GM18873 (cell line): ENCODE measurements at regions not wholly inside any gene's neighbourhood (a gene's known extent, or its start where the extent isn't known, plus 50 kb on each side); places are given as distances from the start of the nearest gene placed in this dataset.
"Not testable (repeated sequence)": the region's sequence is repeated elsewhere in the genome, so short reads cannot be mapped to it uniquely, and the experiment has no call there.

Experiments used
- ATAC-seq: cut with Tn5 transposase; IDR thresholded peaks from one replicate; pipeline ENCODE4 v1.9.1; 2021; ENCODE audit warnings: mild to moderate bottlenecking, moderate library complexity, moderate number of reproducible peaks; ENCODE audit not compliant: unreplicated experiment, low FRiP score

DNA sequence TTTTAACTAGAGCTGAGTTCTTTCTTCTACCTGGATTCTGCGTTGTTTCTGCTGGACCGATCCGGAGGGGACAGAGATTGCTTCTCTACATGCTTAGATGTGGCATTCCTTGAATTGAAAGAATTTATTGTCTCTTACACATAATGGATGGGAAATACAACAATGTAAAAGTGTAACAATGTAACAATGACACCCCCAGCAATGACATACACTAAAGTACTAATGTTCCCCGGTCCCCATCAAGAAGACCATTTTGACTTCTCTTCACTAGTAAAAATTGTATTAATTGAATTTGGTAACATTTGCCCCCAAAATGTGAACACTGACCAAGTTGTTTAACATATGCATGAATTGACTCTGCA, 760.2 kb downstream of the TAF11L14 start:
- no peak for ATAC-seq

DNA sequence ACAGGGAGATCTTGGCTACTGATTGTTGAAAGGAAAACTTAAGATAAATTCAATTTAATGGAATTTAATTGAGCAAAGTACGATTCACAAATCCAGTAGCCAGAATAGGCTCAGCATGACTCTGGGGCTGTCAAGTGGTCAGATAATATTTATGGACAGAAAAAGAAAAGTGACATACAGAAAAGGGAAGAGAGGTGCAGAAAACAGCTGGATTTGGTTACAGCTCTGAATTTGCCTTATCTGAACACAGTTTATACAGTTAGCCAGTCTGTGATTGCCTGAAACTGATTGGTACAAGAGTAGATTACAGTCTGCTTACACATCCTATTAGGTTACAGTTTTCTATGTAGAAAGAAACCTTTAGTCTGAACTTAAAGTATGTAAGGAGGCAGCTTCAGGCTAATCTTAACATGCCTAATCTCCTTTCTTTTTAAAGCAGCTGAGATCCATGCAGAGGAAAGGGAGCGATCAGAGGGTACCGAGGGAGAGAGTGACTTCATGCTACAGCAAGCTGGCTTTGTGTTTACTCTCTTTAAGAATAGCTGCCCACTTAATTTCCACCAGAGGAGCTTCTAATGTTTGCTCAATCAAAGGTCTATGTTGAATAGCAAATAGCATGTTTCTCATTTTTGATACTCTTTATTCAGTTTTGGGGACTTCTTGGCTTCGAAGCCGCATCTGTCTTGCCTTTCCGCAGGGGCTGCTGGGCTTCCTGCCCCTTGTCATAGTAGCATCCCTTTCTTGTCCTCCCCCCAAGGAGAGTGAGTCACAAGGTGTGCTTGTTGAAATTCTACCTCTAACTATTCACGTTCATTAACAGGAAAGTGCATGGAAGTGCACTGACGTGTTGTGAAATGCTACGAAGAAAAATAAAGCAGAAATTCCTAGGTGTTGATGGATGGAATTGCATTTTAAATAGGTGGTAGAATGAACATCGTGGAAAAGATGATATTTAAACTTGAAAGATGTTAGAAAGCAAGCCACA, 761.2 kb downstream of the TAF11L14 start:
- no peak for ATAC-seq

DNA sequence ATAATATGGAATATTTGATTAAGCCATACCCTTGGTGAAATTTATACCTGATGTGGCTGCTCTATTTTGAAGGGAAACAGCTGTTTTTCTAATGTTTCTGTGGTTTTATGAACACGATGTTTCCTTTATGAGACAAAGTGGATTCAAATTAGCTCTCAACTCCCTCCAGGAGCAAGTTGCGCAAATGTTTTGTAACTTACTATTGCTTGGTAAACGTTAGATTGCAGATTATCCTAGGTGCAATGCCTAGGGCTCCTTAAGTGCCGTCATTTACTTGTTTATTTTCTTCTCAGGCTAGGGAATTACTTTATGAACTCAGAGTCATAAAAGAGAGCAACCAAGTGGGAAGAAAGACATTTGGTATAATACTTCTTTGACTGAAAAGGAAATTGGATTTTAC, 763.1 kb downstream of the TAF11L14 start:
- ATAC-seq: no peak

DNA sequence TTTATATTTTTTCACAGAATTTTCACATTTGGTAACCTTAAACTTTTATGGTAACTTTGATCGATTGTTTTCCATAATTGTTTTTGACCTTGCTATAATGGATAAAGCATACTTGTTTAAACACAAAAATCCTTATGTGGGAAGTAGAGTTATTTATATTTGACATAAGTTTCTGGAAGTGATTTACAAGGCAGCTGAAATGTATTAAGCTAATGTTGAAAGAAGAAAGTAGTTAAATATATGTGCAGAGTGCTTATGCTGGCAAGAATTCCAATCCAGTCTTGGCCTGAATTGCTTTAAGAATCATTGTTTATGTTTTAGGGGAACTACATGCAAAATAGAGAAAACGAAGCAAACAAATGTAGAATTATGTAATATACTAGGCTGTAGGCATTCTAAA, 763.6 kb downstream of the TAF11L14 start:
- ATAC-seq: no peak

DNA sequence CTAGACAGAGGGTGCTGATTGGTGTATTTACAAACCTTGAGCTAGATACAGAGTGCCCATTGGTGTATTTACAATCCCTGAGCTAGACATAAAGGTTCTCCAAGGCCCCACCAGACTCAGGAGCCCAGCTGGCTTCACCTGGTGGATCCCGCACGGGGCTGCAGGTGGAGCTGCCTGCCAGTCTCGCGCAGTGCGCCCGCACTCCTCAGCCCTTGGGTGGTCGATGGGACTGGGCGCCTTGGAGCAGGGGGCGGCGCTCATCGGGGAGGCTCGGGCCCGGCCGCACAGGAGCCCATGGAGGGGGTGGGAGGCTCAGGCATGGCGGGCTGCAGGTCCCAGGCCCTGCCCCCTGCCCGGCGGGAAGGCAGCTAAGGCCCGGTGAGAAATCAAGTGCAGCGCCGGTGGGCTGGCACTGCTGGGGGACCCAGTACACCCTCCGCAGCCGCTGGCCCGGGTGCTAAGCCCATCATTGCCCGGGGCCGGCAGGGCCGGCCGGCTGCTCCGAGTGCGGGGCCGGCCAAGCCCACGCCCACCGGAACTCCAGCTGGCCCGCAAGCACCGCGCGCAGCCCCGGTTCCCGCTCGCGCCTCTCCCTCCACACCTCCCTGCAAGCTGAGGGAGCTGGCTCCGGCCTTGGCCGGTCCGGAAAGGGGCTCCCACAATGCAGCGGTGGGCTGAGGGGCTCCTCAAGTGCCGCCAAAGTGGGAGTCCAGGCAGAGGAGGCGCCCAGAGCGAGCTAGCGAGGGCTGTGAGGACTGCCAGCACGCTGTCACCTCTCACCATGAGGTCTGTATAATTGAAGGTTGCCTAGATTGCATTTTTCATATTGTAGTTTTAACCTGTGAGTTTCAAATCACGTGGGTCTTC, 765.4 kb downstream of the TAF11L14 start:
- not testable (repeated sequence) for ATAC-seq

DNA sequence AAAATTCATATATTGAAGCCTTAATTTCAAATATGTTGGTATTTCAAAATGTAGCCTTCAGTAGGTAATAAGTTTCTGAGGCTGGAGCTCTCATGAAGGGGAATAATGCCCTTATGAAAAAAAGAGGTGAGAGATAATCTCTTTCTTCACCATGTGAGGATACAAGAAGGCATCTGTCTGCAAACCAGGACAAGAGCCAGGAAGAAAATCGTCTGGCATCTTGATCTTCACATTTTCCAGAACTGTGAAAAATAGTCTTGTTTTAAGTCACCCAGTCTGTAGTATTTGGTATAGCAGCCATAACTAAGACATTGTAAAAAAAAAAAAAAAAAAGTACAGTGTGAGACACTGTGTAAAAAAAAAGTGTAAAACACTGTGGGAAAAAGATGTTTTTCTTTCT, 768.9 kb downstream of the TAF11L14 start:
- ATAC-seq: no peak

DNA sequence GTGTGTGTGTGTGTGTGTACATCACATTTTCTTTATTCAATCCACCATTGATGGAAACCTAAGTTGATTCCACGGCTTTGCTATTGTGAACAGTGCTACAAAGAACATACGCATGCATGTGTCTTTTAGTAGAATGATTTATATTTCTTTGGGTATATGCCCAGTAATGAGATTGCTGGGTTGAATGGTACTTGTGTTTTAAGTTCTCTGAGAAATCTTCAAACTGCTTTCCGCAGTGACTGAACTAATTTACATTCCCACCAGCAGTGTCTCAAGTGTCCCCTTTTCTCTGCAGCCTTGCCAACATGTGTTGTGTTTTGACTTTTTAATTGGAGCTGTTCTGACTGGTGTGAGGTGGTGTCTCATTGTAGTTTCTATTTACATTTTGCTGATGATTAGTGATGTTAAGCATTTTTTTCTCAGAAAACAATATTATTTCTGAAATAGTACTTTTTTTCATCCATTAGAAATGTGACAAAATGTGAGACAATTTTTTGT, 769.7 kb downstream of the TAF11L14 start:
- no peak for ATAC-seq

DNA sequence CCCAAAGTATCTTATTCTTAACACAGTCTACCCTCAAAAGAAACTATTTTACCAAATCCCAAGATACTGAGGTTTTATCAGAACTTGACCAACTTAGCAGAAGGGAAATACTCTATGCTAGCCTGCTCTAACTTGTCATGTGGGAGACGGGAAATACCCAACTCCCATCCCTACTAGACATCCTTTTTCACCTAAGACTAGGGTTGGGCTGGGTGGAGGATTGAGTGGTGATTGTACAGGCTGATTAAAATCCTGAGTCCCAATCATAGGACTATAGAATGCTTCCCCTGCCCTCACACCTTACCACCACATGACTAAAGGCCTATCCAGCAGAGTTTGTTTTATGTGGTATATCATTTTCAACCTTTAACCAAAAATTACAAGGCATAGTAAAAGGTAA, 786.5 kb downstream of the TAF11L14 start:
- ATAC-seq: no peak

DNA sequence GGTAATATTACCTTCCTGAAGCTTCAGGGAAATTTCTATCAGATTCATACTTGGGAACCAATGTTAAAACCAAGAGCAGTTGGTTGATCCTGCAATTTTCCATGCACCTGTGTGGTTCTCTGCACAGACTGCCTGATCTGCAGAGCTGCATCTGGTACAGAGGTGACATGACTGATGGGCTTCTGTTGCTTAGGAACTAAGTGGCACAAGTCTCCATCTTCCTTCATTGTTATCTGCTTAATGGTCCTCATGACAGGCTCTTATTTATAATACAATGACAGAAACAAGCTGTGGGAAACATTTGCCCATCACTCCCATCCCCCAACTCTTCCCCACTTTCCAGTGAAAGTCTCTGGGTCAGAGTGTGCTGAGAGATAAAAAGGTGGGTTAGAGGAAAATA, 799.1 kb downstream of the TAF11L14 start:
- ATAC-seq: no peak

DNA sequence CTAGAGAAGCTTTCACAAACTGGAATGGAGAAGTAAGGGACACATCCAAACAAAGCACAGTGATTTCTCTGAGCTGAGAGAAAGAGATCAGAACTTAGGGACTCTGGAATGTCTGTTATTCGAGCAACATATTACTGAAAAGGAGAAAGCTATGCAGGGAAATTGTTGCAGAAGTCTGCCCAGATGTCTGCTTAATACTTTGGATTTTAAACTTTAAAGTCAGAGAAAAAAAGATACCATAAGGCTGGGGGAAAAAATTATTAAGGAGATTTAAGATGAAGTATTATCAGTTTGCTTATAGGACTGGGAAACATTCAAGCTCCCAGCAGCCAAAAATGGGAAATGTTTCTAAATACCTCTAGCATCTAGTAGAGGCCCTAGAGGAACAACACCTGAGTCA, 803.9 kb downstream of the TAF11L14 start:
- no peak for ATAC-seq

DNA sequence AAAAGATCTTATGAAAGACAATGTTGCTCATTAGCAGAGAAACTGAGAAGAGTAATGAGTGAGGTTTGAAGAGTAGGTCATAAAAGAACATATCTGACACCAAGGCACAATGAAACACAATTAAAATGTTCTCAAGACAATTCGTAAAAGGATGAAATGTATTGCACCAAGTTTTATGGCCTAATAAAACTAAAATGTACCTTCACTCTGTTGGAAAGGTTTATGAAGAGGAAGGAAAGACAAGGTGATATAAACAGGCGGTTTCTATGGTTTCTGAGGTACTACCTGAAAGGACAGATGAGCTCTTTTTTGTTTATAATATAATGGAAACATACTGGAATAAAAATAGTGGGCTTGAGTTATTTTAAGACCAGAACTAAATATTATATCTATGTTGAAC, 821.3 kb downstream of the TAF11L14 start:
- ATAC-seq: no peak

DNA sequence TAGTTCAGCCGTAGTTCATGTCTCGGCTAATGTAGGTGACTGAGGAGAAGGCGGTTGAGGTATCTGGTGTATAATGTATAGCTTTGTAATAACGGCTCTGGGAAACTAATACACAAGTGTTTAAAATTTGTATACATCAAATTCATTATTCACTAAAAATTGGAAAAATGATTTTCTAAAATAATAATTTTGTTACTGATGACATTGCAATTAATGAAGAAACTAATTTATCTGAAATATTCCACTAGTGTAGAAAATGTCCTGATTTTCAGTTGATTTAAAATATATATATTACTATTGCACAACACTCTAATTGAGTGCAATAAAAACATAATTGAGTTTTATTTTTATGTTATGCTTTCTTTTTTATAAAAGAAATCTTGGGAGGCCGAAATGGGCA, 823.0 kb downstream of the TAF11L14 start:
- ATAC-seq: no peak

DNA sequence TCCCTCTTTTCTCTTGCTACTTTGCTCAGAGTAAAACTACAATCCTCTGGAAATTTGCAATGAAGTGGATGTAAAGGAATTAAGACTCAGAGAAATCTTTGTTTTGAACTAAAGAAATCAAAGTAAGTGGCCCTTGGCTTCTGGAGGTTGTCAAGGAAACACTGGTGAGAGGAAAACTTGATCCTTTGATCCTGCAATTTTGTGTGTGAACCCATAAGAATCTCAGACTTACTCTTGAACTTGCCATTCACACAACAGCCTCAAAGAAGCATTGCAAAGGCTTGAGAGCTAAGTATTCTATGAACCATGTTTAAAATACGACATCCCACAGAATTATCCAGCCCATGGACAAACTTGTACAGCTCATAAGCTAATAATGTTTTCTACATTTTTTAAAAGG, 827.5 kb downstream of the TAF11L14 start:
- no peak for ATAC-seq

DNA sequence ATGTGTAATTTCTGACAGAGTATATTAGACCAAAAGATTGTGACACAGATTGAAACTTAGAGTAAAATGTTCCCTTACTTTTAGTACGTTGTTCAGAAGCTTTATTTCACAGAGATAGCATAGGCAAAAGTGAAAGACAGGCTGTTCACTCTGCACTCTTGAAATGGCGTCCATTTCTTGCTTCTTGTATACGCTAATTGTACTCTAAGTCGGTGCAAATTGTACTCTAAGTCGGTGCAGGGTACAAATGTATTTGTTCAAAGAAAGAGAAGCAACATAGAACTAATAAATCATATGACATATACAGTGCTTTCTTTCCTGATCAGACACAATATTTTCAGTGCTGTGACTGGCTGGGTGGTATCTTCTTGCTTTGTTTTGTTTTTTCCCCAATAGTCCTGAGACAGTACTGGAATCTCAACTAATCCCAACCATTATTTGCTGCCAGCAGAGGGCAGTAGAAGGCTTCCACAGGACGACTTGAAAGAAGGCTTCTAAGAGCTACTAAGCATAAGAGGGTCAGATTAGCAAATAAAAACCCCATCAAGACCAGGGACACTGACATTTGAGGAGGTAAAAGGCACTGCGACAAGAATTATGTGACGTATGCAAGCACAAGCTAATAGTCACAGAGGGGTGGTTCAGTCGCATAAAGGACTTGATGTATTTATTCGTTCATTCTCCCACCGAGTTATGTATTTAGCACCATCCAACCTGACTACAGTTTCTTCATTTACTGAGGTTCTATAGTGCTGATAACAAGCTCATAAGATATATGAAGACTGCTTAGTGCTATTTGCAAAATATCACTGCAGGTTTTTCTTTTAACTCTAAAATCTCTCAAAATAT, 831.8 kb downstream of the TAF11L14 start:
- peak; percentile 76 for ATAC-seq

DNA sequence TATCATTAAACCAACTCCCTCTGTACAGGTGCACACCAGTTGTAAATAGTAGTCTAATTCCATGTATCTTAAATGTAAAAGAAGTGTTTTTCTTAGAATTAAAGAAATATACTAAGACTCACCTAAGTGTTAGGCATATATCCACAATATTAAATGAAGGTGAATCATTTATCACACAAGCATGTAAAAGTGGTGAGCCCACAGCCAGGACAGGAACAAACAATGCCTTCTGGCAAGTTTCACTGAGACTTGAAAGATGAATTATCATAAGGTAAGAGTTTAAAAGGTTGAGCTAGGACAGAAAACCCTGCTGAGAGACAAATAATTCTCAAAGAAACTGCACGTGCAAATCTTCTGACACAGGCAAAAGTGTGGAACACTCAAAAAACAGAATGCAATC, 832.5 kb downstream of the TAF11L14 start:
- no peak for ATAC-seq

DNA sequence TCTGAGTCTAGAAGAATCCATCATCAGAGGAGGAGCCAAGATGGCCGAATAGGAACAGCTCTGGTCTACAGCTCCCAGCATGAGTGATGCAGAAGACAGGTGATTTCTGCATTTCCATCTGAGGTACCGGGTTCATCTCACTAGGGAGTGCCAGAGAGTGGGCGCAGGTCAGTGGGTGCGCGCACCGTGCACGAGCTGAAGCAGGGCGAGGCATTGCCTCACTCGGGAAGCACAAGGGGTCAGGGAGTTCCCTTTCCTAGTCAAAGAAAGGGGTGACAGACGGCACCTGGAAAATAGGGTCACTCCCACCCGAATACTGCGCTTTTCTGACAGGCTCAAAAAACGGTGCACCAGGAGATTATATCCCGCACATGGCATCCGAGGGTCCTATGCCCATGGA, 837.5 kb downstream of the TAF11L14 start:
- ATAC-seq: not testable (repeated sequence)

DNA sequence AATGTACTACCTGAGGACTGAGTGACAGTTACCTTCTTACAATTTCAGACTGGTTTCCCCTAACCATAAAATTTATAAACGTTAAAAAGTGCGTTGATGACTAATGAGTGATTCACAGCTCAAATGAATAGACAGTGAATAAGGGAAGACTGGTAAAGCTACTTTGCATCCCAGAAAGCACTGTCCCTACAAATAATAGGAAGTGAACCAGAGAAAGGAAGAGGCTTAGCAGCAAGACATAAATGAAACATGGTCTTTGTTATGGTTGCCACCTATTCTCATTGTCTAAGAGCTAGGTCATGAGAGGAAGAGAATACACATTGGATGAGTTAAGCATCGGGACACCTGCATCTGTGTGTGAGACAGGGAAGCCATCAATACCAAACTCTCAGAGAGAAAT, 849.2 kb downstream of the TAF11L14 start:
- ATAC-seq: no peak

DNA sequence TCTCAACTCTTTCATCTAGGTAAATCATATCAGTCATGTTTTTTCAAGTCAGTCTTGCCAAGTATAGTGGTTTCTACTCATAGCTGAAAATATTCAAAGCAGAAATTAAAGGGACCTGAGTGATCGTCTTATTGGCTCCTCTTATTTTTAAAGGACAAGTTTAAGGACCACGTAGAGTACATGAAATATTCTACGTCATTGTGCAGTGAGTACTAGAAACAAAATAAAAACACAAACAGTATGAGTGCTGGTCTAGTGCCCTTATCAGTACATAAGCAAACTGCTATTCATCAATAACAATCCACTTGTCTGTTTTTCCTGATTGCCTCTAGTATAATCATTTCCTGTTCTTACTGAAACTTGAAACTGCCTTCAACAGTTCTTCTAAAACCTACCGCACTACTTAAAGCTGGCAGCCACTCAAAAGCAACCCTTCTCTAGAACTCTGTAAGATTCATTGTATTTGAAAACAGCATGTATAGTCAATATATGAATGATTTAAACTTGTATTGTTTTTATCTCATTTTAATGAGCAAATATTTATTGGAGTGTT, 853.7 kb downstream of the TAF11L14 start:
- ATAC-seq: no peak

DNA sequence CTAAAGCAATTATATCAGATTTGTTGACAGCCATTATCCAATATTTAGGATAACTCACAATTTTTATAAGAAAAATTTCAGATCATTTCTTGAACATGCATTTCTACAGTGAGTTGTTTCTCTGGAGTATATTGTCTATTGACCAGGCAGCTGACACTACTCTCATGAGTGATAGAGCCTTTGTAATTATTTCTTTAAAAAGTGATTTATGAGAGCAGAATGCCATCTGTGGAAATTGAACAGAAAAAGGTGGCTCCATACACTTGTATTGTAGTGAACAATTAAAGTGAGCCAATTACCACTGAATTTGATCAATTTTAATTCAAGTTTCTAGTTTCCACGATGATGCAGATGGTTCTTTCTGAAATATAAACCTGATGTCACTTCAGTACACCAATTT, 855.4 kb downstream of the TAF11L14 start:
- ATAC-seq: no peak

DNA sequence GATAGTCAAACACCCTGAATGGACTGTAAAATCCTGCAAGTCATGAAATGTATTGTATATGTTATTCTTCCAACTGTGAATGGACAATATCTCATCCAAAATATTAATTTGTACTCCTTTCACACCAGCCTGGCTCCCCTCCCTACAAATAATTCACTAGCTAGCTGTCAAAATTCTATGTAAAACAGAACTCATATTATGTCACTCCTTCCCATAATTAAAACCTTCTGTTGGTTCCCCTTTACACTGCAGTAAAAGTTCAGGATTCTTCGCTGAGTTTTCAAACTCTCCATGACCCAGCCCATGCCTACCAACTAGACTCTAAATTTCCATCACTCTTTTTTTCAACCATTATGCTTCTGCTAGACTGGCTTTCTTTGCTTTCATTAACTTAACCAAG, 857.1 kb downstream of the TAF11L14 start:
- ATAC-seq: no peak
